Lower leg skin (tissue), 3 donors: ENCODE measurements at regions not wholly inside any gene's neighbourhood (a gene's known extent, or its start where the extent isn't known, plus 50 kb on each side); places are given as distances from the start of the nearest gene placed in this dataset.

Experiments used
- POLR2A ChIP-seq, 2 donors: fragments of 450-650 bp; IDR thresholded peaks; one replicate each; pipeline ENCODE4 v1.6.1; 2016 to 2017; ENCODE audit warnings: antibody characterized with exemption in 2 of 2, mild to moderate bottlenecking in 1 of 2, moderate library complexity in 1 of 2
- TF ChIP-seq, protein P1 (sequence below), 3 donors: fragments of 450-650 bp; IDR thresholded peaks; one replicate each; pipeline ENCODE4 v1.5.1; 2016; ENCODE audit warnings: antibody characterized with exemption in 3 of 3, mild to moderate bottlenecking in 3 of 3, moderate library complexity in 2 of 3

DNA sequence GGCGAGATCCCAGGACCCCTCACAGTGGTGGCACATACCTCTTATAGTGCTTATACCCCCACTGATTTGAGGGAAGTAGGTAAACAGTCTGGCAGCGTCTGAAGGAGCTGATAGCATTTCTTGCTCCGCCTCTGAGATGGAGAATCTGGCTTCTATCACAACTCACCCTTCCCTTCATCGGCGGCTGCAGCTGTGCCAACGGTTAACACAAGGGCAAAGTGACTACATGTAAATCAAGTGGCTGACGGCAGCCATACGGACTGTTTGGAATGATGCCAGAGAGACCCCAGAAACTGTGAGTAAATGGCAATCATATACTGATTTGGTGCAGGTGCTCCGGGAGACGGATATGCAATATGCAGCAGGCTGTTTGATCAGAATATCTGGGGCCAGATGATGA is 66.8 kb upstream of the UNC13C start:
- TF ChIP-seq, protein P1, sequence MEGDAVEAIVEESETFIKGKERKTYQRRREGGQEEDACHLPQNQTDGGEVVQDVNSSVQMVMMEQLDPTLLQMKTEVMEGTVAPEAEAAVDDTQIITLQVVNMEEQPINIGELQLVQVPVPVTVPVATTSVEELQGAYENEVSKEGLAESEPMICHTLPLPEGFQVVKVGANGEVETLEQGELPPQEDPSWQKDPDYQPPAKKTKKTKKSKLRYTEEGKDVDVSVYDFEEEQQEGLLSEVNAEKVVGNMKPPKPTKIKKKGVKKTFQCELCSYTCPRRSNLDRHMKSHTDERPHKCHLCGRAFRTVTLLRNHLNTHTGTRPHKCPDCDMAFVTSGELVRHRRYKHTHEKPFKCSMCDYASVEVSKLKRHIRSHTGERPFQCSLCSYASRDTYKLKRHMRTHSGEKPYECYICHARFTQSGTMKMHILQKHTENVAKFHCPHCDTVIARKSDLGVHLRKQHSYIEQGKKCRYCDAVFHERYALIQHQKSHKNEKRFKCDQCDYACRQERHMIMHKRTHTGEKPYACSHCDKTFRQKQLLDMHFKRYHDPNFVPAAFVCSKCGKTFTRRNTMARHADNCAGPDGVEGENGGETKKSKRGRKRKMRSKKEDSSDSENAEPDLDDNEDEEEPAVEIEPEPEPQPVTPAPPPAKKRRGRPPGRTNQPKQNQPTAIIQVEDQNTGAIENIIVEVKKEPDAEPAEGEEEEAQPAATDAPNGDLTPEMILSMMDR (IDR thresholded peaks at IDR 0.05): no peak
- TF ChIP-seq POLR2A (IDR thresholded peaks at IDR 0.05): no peak
